WTC11 (cell line): ENCODE measurements at regions not wholly inside any gene's neighbourhood (a gene's known extent, or its start where the extent isn't known, plus 50 kb on each side); places are given as distances from the start of the nearest gene placed in this dataset.

Experiments used
- ATAC-seq: fragments of 200-7000 bp; cut with Tn5 transposase; 2 replicates; pipeline ENCODE4 v1.10.0; 2021; ENCODE audit warnings: mild to moderate bottlenecking, moderate library complexity
- CTCF ChIA-PET: fragments of 300-600 bp; sonication (Branson Sonifier 250); formaldehyde crosslinking; loops from one replicate; lab custom pipeline; 2021; ENCODE audit warnings: antibody characterized with exemption; lab: Charles Lee
- POLR2A ChIA-PET: fragments of 350-600 bp; sonication (Branson Sonifier 250); formaldehyde crosslinking; loops from one replicate; lab custom pipeline; 2021; ENCODE audit warnings: antibody characterized with exemption; lab: Charles Lee
- DNase-seq: peaks from one replicate; pipeline ENCODE4 v3.0.0; 2021; ENCODE audit warnings: low spot score
- H3K27ac Mint-ChIP-seq: 2 replicates; pipeline ENCODE4 v1.8.0; 2021; ENCODE audit warnings: mixed read lengths
- H3K27me3 Mint-ChIP-seq: 2 replicates; pipeline ENCODE4 v1.8.0; 2021; ENCODE audit warnings: low read depth, mild to moderate bottlenecking, moderate library complexity, mixed read lengths
- H3K36me3 Mint-ChIP-seq: 2 replicates; pipeline ENCODE4 v1.8.0; 2021; ENCODE audit warnings: mixed read lengths
- H3K4me1 Mint-ChIP-seq: 2 replicates; pipeline ENCODE4 v1.8.0; 2022; ENCODE audit warnings: mixed read lengths
- H3K4me3 Mint-ChIP-seq: 2 replicates; pipeline ENCODE4 v1.8.0; 2021; ENCODE audit warnings: mild to moderate bottlenecking, moderate library complexity, mixed read lengths
- H3K9me3 Mint-ChIP-seq: 2 replicates; pipeline ENCODE4 v1.8.0; 2021; ENCODE audit warnings: mixed read lengths
- EMX1 ChIP-seq: fragments of 250-450 bp; sonication (Bioruptor Pico); IDR thresholded peaks from 2 replicates; pipeline ENCODE4 v1.8.0; 2021; ENCODE audit warnings: mild to moderate bottlenecking
- FOXP1 ChIP-seq: sonication (generic); formaldehyde crosslinking; IDR thresholded peaks from 2 replicates; pipeline ENCODE4 v1.8.0; 2022; ENCODE audit warnings: missing genetic modification reagents, mild to moderate bottlenecking, moderate library complexity, borderline replicate concordance
- MXD4 ChIP-seq: fragments of 250-450 bp; sonication (Bioruptor Pico); IDR thresholded peaks from 2 replicates; pipeline ENCODE4 v1.8.0; 2021; ENCODE audit warnings: mild to moderate bottlenecking, moderate library complexity, borderline replicate concordance
- NFE2L1 ChIP-seq: sonication (generic); formaldehyde crosslinking; IDR thresholded peaks from 2 replicates; pipeline ENCODE4 v1.8.1; 2023; ENCODE audit warnings: missing genetic modification reagents
- NR1H2 ChIP-seq: sonication (generic); formaldehyde crosslinking; IDR thresholded peaks from 2 replicates; pipeline ENCODE4 v1.9.0; 2021; ENCODE audit warnings: mild to moderate bottlenecking, moderate library complexity, missing genetic modification reagents
- NR2C2 ChIP-seq: sonication (generic); formaldehyde crosslinking; IDR thresholded peaks from 2 replicates; pipeline ENCODE4 v1.8.0; 2022; ENCODE audit warnings: mild to moderate bottlenecking, missing genetic modification reagents
- OVOL2 ChIP-seq: fragments of 250-450 bp; sonication (Bioruptor Pico); IDR thresholded peaks from 2 replicates; pipeline ENCODE4 v1.9.0; 2021; ENCODE audit warnings: mild to moderate bottlenecking, borderline replicate concordance
- SOX15 ChIP-seq: fragments of 250-450 bp; sonication (Bioruptor Pico); IDR thresholded peaks from 2 replicates; pipeline ENCODE4 v1.9.0; 2021; ENCODE audit warnings: mild to moderate bottlenecking
- TEAD1 ChIP-seq: sonication (generic); formaldehyde crosslinking; IDR thresholded peaks from 2 replicates; pipeline ENCODE4 v1.8.0; 2022; ENCODE audit warnings: mild to moderate bottlenecking, missing genetic modification reagents
- TP53 ChIP-seq: sonication (generic); formaldehyde crosslinking; IDR thresholded peaks from 2 replicates; pipeline ENCODE4 v1.8.1; 2023; ENCODE audit warnings: mild to moderate bottlenecking, missing genetic modification reagents
- ZNF121 ChIP-seq: sonication (generic); formaldehyde crosslinking; IDR thresholded peaks from 2 replicates; pipeline ENCODE4 v1.8.0; 2023; ENCODE audit warnings: missing genetic modification reagents
- ZNF671 ChIP-seq: fragments of 250-450 bp; sonication (Bioruptor Pico); IDR thresholded peaks from 2 replicates; pipeline ENCODE4 v1.8.0; 2021; ENCODE audit warnings: mild to moderate bottlenecking
- TF ChIP-seq, protein P1 (sequence below): sonication (generic); formaldehyde crosslinking; IDR thresholded peaks from 2 replicates; pipeline ENCODE4 v1.8.1; 2022; ENCODE audit warnings: missing genetic modification reagents, borderline replicate concordance
- TF ChIP-seq, protein P2 (sequence below): sonication (generic); formaldehyde crosslinking; IDR thresholded peaks from 2 replicates; pipeline ENCODE4 v1.8.1; 2023; ENCODE audit warnings: mild to moderate bottlenecking, missing genetic modification reagents, moderate library complexity
- TF ChIP-seq, protein P3 (sequence below): fragments of 250-450 bp; sonication (Bioruptor Pico); IDR thresholded peaks from 2 replicates; pipeline ENCODE4 v2.1.2; 2022; ENCODE audit warnings: mild to moderate bottlenecking, moderate library complexity
- TF ChIP-seq, protein P4 (sequence below): fragments of 250-450 bp; sonication (Bioruptor Pico); IDR thresholded peaks from 2 replicates; pipeline ENCODE4 v1.9.0; 2021; ENCODE audit warnings: mild to moderate bottlenecking
- TF ChIP-seq, protein P5 (sequence below): sonication (generic); formaldehyde crosslinking; IDR thresholded peaks from 2 replicates; pipeline ENCODE4 v1.8.0; 2023; ENCODE audit warnings: missing genetic modification reagents
- TF ChIP-seq, protein P6 (sequence below): sonication (generic); formaldehyde crosslinking; IDR thresholded peaks from 2 replicates; pipeline ENCODE4 v1.8.1; 2023; ENCODE audit warnings: mild to moderate bottlenecking, missing genetic modification reagents
- TF ChIP-seq, protein P7 (sequence below): sonication (generic); formaldehyde crosslinking; IDR thresholded peaks from 2 replicates; pipeline ENCODE4 v1.8.1; 2022; ENCODE audit warnings: low read depth, missing genetic modification reagents, borderline replicate concordance
- TF ChIP-seq, protein P8 (sequence below): sonication (generic); formaldehyde crosslinking; IDR thresholded peaks from 2 replicates; pipeline ENCODE4 v1.8.0; 2022; ENCODE audit warnings: mild to moderate bottlenecking, missing genetic modification reagents

DNA sequence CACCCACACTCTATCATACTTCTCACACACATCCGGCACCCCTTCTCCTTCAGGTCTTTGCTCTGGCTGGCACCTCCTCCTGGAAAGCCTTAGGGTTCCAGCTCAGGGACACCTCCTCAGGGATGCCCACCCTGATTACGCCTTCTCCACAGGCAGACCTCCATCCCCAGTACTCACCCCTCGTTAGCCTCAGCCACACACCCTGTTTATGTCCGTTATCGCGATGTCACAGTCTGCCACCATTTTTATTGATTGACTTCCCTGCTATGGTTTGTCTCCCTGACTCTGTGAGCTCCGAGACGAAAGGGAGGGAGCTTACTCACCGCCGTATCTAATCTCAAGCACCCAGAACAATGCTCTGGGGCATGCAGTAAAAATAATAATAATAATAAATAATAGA, 191.7 kb upstream of the LHX5 start:
- TF ChIP-seq SOX15 (no peak), FOXP1 (CRISPR knock-in tag) (no peak), TEAD1 (CRISPR knock-in tag) (no peak), NR2C2 (CRISPR knock-in tag) (no peak), MXD4 (no peak), ZNF121 (CRISPR knock-in tag) (no peak)
- TF ChIP-seq, protein P1, sequence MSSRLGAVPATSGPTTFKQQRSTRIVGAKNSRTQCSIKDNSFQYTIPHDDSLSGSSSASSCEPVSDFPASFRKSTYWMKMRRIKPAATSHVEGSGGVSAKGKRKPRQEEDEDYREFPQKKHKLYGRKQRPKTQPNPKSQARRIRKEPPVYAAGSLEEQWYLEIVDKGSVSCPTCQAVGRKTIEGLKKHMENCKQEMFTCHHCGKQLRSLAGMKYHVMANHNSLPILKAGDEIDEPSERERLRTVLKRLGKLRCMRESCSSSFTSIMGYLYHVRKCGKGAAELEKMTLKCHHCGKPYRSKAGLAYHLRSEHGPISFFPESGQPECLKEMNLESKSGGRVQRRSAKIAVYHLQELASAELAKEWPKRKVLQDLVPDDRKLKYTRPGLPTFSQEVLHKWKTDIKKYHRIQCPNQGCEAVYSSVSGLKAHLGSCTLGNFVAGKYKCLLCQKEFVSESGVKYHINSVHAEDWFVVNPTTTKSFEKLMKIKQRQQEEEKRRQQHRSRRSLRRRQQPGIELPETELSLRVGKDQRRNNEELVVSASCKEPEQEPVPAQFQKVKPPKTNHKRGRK (CRISPR knock-in tag), result no peak
- TF ChIP-seq, protein P2, sequence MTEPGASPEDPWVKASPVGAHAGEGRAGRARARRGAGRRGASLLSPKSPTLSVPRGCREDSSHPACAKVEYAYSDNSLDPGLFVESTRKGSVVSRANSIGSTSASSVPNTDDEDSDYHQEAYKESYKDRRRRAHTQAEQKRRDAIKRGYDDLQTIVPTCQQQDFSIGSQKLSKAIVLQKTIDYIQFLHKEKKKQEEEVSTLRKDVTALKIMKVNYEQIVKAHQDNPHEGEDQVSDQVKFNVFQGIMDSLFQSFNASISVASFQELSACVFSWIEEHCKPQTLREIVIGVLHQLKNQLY (CRISPR knock-in tag), result no peak
- TF ChIP-seq, protein P3, sequence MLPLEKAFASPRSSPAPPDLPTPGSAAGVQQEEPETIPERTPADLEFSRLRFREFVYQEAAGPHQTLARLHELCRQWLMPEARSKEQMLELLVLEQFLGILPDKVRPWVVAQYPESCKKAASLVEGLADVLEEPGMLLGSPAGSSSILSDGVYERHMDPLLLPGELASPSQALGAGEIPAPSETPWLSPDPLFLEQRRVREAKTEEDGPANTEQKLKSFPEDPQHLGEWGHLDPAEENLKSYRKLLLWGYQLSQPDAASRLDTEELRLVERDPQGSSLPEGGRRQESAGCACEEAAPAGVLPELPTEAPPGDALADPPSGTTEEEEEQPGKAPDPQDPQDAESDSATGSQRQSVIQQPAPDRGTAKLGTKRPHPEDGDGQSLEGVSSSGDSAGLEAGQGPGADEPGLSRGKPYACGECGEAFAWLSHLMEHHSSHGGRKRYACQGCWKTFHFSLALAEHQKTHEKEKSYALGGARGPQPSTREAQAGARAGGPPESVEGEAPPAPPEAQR, result no peak
- H3K27ac Mint-ChIP-seq, result no peak overlapping the region

DNA sequence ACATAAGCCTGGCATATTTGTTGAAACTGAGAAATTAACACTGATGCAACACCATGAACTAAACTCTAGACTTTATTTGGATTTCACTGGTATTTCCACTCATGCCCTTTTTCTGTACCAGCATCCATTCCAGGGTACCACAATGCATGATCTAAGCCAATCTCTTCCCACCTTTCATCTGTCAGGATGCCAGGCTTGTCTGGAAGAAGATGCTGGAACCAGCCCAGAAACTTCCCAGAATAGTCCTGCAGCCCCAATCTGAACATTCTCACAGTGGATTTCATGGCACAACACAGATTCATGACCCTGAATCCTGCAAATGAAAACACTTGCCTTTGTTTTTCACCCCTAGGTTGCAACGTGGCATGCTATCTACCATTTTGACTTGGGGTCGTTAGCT, 189.3 kb upstream of the LHX5 start:
- no peak for DNase-seq
- ATAC-seq, result no peak
- ChIA-PET CTCF (no interaction called here), POLR2A (no interaction called here)
- Mint-ChIP-seq H3K36me3 (no peaks in the 10 kb centered on the region), H3K27ac (no peak overlapping the region), H3K9me3 (peaks cover 21% of the 10 kb centered on the region), H3K4me1 (peaks cover 22% of the 10 kb centered on the region), H3K27me3 (peaks cover 3% of the 10 kb centered on the region; the same call in 1 of the 2 replicates), H3K4me3 (no peak overlapping the region)
- no peak for TF ChIP-seq EMX1 (CRISPR knock-in tag)
- TF ChIP-seq TEAD1 (CRISPR knock-in tag), result no peak
- TF ChIP-seq SOX15, result no peak

More for the DNA sequence above, 191.7 kb upstream of the LHX5 start:
- H3K36me3 Mint-ChIP-seq, result no peaks in the 10 kb centered on the region
- ATAC-seq (no peak), DNase-seq (no peak)
- peaks cover 3% of the 10 kb centered on the region; the same call in 1 of the 2 replicates for H3K27me3 Mint-ChIP-seq
- no peak overlapping the region for H3K4me3 Mint-ChIP-seq
- peaks cover 22% of the 10 kb centered on the region for H3K4me1 Mint-ChIP-seq
- peaks cover 3% of the 10 kb centered on the region for H3K9me3 Mint-ChIP-seq
- POLR2A ChIA-PET, result no interaction called here
- CTCF ChIA-PET, result interaction anchor here (1.4 kb wide), 1 partner anchor 202 kb away, joined by 3 read pairs; no protein-coding TSS in a partner anchor

DNA sequence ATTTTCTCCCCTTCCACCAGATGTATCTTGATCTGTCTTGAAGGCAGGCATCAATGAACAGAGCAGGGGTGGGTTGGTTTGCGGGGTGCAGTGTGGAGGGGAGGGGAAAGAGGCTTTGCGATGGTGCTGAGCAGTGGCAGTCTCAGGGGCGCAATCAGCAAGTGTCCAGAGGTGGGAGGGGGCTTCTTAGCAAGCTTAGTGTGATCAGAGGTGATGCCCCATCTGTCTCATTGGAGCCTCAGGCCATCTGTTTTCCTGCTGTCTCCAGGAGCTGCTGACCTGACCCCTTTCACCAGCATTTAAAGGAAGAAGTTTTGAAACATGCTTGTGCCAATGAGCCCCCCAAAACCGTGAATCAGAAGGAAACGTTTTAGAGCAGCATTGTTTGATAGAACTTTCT, 187.7 kb upstream of the LHX5 start:
- ChIA-PET POLR2A (no interaction called here), CTCF (interaction anchor here (1.0 kb wide), 1 partner anchor 197 kb away, joined by 3 read pairs; no protein-coding TSS in a partner anchor)
- TF ChIP-seq, protein P4, sequence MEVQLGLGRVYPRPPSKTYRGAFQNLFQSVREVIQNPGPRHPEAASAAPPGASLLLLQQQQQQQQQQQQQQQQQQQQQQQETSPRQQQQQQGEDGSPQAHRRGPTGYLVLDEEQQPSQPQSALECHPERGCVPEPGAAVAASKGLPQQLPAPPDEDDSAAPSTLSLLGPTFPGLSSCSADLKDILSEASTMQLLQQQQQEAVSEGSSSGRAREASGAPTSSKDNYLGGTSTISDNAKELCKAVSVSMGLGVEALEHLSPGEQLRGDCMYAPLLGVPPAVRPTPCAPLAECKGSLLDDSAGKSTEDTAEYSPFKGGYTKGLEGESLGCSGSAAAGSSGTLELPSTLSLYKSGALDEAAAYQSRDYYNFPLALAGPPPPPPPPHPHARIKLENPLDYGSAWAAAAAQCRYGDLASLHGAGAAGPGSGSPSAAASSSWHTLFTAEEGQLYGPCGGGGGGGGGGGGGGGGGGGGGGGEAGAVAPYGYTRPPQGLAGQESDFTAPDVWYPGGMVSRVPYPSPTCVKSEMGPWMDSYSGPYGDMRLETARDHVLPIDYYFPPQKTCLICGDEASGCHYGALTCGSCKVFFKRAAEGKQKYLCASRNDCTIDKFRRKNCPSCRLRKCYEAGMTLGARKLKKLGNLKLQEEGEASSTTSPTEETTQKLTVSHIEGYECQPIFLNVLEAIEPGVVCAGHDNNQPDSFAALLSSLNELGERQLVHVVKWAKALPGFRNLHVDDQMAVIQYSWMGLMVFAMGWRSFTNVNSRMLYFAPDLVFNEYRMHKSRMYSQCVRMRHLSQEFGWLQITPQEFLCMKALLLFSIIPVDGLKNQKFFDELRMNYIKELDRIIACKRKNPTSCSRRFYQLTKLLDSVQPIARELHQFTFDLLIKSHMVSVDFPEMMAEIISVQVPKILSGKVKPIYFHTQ (CRISPR knock-in tag), result no peak
- TF ChIP-seq TP53 (CRISPR knock-in tag) (no peak), NFE2L1 (CRISPR knock-in tag) (no peak), ZNF671 (CRISPR knock-in tag) (no peak), SOX15 (no peak), OVOL2 (no peak), NR1H2 (CRISPR knock-in tag) (no peak)
- TF ChIP-seq, protein P5, sequence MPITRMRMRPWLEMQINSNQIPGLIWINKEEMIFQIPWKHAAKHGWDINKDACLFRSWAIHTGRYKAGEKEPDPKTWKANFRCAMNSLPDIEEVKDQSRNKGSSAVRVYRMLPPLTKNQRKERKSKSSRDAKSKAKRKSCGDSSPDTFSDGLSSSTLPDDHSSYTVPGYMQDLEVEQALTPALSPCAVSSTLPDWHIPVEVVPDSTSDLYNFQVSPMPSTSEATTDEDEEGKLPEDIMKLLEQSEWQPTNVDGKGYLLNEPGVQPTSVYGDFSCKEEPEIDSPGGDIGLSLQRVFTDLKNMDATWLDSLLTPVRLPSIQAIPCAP, result no peak
- TF ChIP-seq, protein P6, sequence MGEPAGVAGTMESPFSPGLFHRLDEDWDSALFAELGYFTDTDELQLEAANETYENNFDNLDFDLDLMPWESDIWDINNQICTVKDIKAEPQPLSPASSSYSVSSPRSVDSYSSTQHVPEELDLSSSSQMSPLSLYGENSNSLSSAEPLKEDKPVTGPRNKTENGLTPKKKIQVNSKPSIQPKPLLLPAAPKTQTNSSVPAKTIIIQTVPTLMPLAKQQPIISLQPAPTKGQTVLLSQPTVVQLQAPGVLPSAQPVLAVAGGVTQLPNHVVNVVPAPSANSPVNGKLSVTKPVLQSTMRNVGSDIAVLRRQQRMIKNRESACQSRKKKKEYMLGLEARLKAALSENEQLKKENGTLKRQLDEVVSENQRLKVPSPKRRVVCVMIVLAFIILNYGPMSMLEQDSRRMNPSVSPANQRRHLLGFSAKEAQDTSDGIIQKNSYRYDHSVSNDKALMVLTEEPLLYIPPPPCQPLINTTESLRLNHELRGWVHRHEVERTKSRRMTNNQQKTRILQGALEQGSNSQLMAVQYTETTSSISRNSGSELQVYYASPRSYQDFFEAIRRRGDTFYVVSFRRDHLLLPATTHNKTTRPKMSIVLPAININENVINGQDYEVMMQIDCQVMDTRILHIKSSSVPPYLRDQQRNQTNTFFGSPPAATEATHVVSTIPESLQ (CRISPR knock-in tag), result no peak
- TF ChIP-seq, protein P7, sequence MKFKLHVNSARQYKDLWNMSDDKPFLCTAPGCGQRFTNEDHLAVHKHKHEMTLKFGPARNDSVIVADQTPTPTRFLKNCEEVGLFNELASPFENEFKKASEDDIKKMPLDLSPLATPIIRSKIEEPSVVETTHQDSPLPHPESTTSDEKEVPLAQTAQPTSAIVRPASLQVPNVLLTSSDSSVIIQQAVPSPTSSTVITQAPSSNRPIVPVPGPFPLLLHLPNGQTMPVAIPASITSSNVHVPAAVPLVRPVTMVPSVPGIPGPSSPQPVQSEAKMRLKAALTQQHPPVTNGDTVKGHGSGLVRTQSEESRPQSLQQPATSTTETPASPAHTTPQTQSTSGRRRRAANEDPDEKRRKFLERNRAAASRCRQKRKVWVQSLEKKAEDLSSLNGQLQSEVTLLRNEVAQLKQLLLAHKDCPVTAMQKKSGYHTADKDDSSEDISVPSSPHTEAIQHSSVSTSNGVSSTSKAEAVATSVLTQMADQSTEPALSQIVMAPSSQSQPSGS, result no peak
- TF ChIP-seq, protein P2 (CRISPR knock-in tag), result no peak
- TF ChIP-seq, protein P8, sequence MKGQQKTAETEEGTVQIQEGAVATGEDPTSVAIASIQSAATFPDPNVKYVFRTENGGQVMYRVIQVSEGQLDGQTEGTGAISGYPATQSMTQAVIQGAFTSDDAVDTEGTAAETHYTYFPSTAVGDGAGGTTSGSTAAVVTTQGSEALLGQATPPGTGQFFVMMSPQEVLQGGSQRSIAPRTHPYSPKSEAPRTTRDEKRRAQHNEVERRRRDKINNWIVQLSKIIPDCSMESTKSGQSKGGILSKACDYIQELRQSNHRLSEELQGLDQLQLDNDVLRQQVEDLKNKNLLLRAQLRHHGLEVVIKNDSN (CRISPR knock-in tag), result no peak

More for the DNA sequence above, 187.7 kb upstream of the LHX5 start:
- Mint-ChIP-seq H3K4me1 (peaks cover 18% of the 10 kb centered on the region), H3K27me3 (peaks cover 3% of the 10 kb centered on the region; the same call in 1 of the 2 replicates), H3K36me3 (0 out of 2 replicates have a peak, but pooled peaks cover 3% of the 10 kb centered on the region), H3K9me3 (peaks cover 30% of the 10 kb centered on the region), H3K4me3 (no peak overlapping the region), H3K27ac (no peak overlapping the region)
- ATAC-seq, result no peak
- no peak for DNase-seq
